GM21529 (cell line): ENCODE measurements at regions not wholly inside any gene's neighbourhood (a gene's known extent, or its start where the extent isn't known, plus 50 kb on each side); places are given as distances from the start of the nearest gene placed in this dataset.
"Not testable (repeated sequence)": the region's sequence is repeated elsewhere in the genome, so short reads cannot be mapped to it uniquely, and the experiment has no call there.

ENCODE experiments used
- ATAC-seq: cut with Tn5 transposase; IDR thresholded peaks from one replicate; pipeline ENCODE4 v1.9.1; 2021; ENCODE audit not compliant: unreplicated experiment

GRCh38 chr10:53543410-53543809 is 770.8 kb upstream of the MBL2 start:
- ATAC-seq = no peak

DNA sequence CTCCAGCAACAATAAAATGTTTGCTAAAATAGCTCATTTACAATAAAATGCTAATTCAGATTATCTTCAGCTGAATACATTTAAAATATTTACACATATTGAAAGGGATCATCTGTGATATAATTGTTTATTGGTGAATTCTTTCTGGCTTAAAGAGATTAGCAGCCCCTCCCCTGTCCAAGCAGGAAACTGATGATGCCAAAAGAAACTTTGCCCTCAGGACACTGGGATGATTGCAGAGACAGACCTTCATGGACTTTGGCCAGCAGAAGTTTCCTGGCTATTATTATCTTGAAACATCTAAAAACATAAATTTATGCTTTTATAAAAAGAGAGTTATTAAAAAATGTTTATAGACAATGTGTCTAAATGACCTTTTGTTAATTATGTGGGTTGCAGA is 764.9 kb upstream of the MBL2 start:
- ATAC-seq = no peak

DNA sequence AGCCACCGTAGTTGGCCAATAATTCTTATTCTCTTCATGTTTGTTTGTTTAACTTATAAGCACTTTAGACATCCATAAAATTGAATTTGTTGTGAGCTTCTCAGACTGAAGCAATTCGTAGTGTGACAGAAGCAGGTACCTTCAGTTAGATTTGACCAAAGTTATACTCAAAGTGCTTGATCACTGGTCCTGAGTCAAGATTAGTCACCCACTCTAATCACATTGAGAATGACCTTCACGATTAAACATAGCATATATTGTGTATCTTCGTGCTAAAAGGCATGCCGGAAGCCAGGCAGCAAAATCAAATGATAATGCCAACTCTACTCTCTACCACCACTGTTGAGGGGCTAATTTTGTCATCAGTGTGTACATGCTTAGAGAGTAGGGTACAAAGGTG is 763.7 kb upstream of the MBL2 start:
- no peak for ATAC-seq

DNA sequence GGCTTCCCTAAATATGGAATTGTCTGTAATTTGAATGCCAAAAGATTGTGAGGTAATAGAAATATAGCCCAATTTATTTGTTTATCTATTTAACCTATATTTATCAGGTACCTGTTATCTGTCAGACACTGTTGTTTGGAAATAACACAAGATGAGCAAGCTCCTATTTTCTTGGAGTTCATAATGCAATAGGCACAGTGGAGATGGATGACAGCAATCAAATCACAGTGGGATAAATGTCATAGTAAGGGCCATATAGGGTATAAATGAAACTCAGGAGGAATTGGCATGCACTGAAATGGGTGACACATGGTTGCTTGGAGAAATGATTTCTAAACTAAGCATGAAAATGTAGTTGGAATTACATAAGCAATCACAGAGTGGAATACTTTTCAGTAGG is 761.8 kb upstream of the MBL2 start:
- no peak for ATAC-seq

- ATAC-seq = no peak
These were observed 756.4 kb upstream of the MBL2 start for GRCh38 chr10:53528974-53529373.

- ATAC-seq = no peak
These were observed 748.5 kb upstream of the MBL2 start for GRCh38 chr10:53521046-53521445.

GRCh38 chr10:53508197-53508596 is 735.6 kb upstream of the MBL2 start:
- no peak for ATAC-seq

DNA sequence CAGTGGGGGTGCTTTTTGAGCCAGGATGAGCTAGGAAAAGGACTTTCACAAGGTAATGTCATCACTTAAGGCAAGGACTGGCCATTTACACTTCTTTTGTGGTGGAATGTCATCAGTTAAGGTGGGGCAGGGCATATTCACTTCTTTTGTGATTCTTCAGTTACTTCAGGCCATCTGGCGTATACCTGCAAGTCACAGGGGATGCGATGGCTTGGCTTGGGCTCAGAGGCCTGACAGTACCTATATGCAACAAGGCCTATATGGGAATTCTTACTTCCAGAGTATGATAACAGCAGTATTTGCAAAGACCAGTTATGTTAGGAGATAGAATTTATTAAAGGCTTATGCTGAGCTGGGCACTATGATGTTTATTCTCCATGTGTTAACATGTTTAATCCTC is 731.9 kb upstream of the MBL2 start:
- ATAC-seq = not testable (repeated sequence)

GRCh38 chr10:53491774-53492173 is 719.2 kb upstream of the MBL2 start:
- no peak for ATAC-seq

GRCh38 chr10:53490553-53490952 is 718.0 kb upstream of the MBL2 start:
- ATAC-seq = no peak

DNA sequence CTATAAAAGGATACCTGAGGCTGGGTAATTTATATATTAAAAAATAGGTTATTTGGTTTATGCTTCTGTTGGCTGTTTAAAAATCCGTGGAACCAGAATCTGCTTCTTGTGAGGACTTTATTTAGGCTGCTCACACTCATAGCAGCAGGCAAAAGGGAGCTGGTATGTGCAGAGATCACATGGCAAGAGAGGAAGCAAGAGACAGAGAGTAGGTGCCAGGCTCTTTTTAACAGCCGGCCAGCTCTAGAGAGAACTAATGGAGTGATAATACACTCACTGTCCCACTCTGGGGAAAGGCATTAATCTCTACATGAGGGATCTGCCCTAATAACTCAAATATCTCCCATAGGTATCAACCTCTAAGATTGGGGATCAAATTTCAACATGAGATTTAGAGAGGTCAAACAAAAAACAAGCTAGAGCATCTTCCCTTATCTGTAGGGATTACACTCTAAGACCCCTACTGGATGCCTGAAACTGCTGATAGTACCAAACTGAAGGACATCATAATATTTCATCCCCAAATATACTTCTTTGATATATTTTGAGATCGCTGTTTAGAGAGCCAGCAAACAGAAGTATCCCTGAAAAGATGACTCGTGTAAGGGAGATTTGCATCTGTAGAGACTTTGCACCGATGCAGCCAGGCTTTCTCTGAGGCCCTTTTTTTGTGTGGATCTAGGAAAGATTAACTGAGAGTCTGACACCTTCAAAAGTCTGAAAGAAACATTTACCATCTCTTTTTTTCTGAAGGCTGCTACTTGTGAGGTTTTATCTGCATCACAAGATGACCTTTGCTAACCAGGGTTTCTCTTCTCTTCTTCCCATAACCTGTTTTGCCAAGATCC is 717.0 kb upstream of the MBL2 start:
- no peak for ATAC-seq

DNA sequence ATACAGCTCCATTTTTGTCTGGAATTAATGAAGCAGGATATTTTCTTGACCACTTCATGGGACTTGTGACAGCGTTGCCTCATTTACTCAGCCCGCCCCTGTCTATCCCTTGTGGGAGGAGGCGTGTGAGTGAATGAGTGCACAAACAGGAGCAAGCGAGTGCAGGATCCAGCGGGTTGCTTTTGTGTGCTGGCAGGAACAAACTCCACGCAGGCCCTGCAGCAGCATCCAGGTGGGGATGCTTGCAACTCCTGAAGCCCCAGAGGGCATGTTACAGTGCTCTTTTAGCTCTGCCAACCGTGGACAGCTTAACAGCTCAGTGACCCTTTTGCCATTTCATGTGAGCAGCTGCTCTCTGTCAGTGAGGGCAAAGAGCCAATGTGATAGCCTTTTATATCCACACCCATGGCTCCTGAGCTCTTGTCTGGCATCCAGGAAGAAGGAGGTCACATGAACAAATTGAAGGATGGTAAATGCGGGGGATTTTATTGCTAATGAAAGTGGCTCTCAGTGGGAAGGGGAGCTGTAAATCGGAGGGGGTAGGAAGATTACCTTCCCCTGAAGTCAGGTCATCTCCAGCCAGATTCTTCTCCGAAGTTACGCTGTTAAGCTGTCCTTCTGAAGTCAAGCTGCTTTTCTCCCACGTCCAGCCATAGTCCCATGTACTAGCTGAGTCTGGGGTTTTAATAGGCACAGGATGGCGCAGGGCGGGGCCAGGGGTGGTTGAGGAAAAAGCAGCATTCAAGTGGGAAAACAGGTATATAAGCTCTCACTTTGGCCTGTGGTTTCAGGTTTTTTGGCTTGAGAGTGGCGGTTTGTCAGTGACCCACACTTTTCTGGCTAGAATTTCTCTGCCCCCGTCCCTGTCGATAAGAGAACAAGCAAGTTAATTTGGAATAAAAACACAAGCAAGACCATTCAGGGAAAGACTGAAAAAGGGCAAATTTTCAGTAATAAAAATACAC is 714.7 kb upstream of the MBL2 start:
- no peak for ATAC-seq

- not testable (repeated sequence) for ATAC-seq
These were observed 712.8 kb upstream of the MBL2 start for GRCh38 chr10:53485422-53485821.

DNA sequence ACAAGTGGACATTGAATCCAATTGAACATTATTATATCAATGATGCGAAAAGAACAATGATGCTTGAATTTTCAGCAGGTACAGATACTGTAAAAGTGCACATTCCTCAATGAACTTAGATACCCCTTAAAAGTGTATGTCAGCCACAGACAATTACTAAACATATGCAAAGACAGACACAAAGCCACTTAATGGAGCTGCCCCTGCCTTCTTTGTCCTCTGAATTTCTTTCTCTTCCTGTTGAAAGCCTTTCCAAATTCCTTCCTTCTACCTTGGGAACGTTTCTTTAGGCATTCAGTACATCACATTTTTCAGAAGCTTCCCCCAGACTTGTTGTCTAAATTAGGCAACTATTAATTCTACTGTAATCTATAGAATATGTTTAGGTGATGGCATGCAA is 706.8 kb upstream of the MBL2 start:
- ATAC-seq = no peak

GRCh38 chr10:53477313-53477675 is 704.7 kb upstream of the MBL2 start:
- ATAC-seq = no peak

- ATAC-seq = no peak
These were observed 704.2 kb upstream of the MBL2 start for GRCh38 chr10:53476650-53477312.

DNA sequence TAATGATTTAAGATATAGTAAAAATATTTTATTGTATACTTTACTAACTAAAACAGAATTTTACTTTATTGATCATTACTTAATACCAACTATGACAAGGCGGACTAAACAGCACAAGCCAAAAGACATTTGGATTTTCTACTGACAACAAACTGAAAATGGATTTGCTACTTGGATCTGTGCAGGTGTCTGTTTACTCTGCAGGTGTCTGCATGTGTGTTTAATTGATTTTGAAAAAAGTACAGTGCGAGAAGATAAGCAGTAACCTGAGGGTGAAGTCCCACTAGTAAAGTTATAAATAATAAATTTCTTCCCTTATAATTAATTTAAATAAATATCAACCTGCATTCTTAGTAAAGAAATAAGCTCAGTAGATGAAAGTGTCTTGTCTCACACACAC is 696.8 kb upstream of the MBL2 start:
- ATAC-seq = no peak

DNA sequence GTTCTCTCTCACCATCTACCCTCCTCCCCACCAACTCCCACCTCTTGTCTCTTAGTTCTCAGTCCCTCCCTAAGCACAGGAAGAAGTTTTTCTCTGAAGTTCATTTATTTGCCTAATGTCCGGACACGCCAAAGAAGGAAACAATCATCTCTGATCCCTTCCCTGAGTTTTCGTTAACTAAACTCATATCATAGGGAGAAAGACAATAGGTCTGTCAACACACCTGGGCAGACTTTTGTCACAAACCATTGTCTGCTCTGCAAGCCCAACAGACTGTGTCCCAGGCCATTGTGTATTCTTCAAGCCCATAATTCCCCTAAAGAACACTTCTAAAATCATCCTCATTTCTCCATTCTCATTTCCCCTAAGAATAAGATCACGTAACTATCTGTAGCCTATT is 691.0 kb upstream of the MBL2 start:
- no peak for ATAC-seq

DNA sequence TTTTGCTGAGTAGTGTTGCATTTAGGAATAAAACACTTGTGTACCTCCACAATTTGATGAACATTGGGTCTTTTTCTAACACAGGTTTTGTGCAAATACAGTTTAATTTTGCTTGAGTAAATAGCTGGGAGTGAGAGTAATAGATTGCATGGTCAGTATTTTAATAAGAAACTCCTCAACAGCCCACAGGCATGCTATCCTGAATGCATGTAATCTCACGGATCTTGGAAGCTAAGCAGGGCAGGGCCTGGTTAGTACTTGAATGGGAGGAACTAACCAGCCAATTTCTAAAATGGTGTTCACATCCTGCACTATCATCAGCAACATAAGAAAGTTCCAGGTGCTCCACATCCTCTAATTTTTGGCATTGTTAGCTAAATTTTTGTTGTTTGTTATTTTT is 685.4 kb upstream of the MBL2 start:
- ATAC-seq = no peak

DNA sequence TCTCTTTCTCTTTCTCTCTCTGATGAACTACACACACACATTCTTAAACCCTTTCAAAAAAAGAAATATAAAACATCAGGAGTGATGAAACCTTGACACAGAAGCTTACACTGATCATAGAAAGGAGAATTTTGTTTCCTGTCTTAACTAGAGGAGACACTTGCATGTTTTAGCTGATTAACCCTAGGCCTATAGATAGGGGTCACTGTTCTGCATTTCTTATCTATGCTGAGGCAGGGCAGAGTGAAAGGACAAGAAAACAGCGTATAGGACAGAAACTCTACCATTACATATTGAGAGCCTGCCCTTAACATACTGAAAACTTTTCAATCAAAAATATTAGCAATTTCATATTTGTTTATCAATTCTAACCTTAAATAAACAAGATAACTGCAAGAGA is 680.6 kb upstream of the MBL2 start:
- ATAC-seq = no peak

DNA sequence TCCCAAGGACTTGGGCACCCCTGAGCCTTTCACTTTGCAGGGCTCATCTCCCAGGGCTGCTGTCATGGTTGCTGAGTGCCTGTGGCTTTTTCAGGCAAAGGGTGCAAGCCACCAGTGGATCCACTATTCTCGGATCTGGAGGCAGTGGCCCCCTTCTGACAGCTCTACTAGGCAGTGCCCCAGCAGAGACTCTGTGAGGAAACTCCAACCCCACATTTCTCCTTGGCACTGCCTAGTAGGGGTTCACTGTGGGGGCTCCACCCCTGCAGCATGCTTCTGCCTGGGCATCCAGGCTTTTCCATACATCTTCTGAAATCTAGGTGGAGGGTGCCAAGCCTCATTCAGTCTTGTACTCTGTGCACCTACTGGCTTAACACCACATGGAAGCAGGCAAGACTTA is 675.0 kb upstream of the MBL2 start:
- ATAC-seq = no peak

GRCh38 chr10:53441843-53442242 is 669.3 kb upstream of the MBL2 start:
- no peak for ATAC-seq
